ENCODE measurements at regions not wholly inside any gene's neighbourhood (a gene's known extent, or its start where the extent isn't known, plus 50 kb on each side); places are given as distances from the start of the nearest gene placed in this dataset.

- Histone ChIP-seq H2BK20ac (ENCODE audit: low read depth, low read length, poor library complexity, severe bottlenecking) (no peak overlapping the region), H2BK5ac (ENCODE audit: insufficient read length, low read length) (no peak overlapping the region), H3K18ac (ENCODE audit: insufficient read length, low read depth, low read length) (no peak overlapping the region), H3T11ph (ENCODE audit: low read length) (no peak overlapping the region), H3K9ac (ENCODE audit: extremely low read depth, insufficient read length, low read length) (no peak overlapping the region), H2AK5ac (ENCODE audit: insufficient read length, low read length) (no peak overlapping the region), H4K5ac (ENCODE audit: insufficient read length, low read depth, low read length) (no peak overlapping the region), H4K91ac (ENCODE audit: insufficient read length, low read depth, low read length) (no peak overlapping the region), H2BK15ac (ENCODE audit: low read depth, low read length) (no peak overlapping the region), H3K23ac (ENCODE audit: insufficient read length, low read depth, low read length) (no peak overlapping the region), H3K4me2 (ENCODE audit: insufficient read depth, insufficient read length, low read length) (no peak overlapping the region), H3K79me2 (ENCODE audit: insufficient read depth, low read length) (no peaks in the 10 kb centered on the region), H3K56ac (ENCODE audit: insufficient read length, low read depth, low read length) (no peak overlapping the region), H2AFZ (ENCODE audit: low read length) (no peak overlapping the region), H3K27ac (ENCODE audit: insufficient read length, low read depth, low read length) (no peak overlapping the region), H3K23me2 (ENCODE audit: insufficient read length, low read depth, low read length, poor library complexity, severe bottlenecking) (no peaks in the 10 kb centered on the region), H3K4ac (ENCODE audit: low read depth, low read length) (no peak overlapping the region), H3K14ac (ENCODE audit: insufficient read depth, low read length) (no peak overlapping the region), H2BK120ac (ENCODE audit: low read depth, low read length, poor library complexity, severe bottlenecking) (no peak overlapping the region), H3K4me1 (ENCODE audit: insufficient read depth, low read length) (no peaks in the 10 kb centered on the region), H4K20me1 (ENCODE audit: control insufficient read depth, insufficient read depth, insufficient read length) (no peaks in the 10 kb centered on the region), H2BK12ac (ENCODE audit: insufficient read length, low read depth, low read length) (no peak overlapping the region), H4K8ac (replicated peaks; ENCODE audit: insufficient read length, low read depth, low read length) (no peak overlapping the region), H3K9me3 (ENCODE audit: control insufficient read depth, low read depth, low read length) (no peaks in the 10 kb centered on the region), H3K27me3 (ENCODE audit: insufficient read depth, low read length) (no peaks in the 10 kb centered on the region), H3K79me1 (ENCODE audit: insufficient read depth, low read depth, low read length, poor library complexity, severe bottlenecking) (no peaks in the 10 kb centered on the region)
- no CpG with 5 or more reads among the region's 4 CpGs for WGBS (ENCODE audit: extremely low coverage, insufficient read length, low lambda C conversion rate)
- Mint-ChIP-seq H3K36me3 (ENCODE audit: insufficient read depth in 1 of 3, low read depth in 3 of 3) (no peaks in the 10 kb centered on the region), H3K27me3 (ENCODE audit: low read depth) (peaks cover 24% of the 10 kb centered on the region), H3K27ac (no peak overlapping the region; a peak in 1 of 7 replicates), H3K4me3 (no peak overlapping the region), H3K9me3 (no peaks in the 10 kb centered on the region), H3K4me1 (peaks cover 6 to 7% of the 10 kb centered on the region in 2 experiments)
- DNase-seq: no peak
- TF ChIP-seq, protein P1, sequence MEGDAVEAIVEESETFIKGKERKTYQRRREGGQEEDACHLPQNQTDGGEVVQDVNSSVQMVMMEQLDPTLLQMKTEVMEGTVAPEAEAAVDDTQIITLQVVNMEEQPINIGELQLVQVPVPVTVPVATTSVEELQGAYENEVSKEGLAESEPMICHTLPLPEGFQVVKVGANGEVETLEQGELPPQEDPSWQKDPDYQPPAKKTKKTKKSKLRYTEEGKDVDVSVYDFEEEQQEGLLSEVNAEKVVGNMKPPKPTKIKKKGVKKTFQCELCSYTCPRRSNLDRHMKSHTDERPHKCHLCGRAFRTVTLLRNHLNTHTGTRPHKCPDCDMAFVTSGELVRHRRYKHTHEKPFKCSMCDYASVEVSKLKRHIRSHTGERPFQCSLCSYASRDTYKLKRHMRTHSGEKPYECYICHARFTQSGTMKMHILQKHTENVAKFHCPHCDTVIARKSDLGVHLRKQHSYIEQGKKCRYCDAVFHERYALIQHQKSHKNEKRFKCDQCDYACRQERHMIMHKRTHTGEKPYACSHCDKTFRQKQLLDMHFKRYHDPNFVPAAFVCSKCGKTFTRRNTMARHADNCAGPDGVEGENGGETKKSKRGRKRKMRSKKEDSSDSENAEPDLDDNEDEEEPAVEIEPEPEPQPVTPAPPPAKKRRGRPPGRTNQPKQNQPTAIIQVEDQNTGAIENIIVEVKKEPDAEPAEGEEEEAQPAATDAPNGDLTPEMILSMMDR (conservative IDR thresholded peaks at IDR 0.05): no peak
Measured at GRCh38 chr1:204775546-204775945, 90.0 kb upstream of the LRRN2 start.
